AG09319 (cell line): ENCODE measurements at regions not wholly inside any gene's neighbourhood (a gene's known extent, or its start where the extent isn't known, plus 50 kb on each side); places are given as distances from the start of the nearest gene placed in this dataset.

Experiments used
- DNase-seq: peaks from one replicate; pipeline ENCODE4 v3.0.0-alpha.2; 2010; ENCODE audit warnings: low read depth; ENCODE audit errors: extremely low read depth
- CTCF ChIP-seq: IDR thresholded peaks from 2 replicates; pipeline ENCODE4 v1.5.1; 2011; ENCODE audit warnings: low read depth, mild to moderate bottlenecking, inconsistent platforms, low read length, moderate library complexity

- no peak for DNase-seq
- TF ChIP-seq CTCF = no peak
Measured at GRCh38 chr5:4442221-4442620, 697.9 kb upstream of the ADAMTS16 start.

- DNase-seq = no peak
- no peak for TF ChIP-seq CTCF
Measured at GRCh38 chr5:4447657-4448056, 692.5 kb upstream of the ADAMTS16 start.

- DNase-seq = no peak
Measured at GRCh38 chr5:4453655-4454054, 686.5 kb upstream of the ADAMTS16 start.

GRCh38 chr5:4479426-4479825 lies 660.7 kb upstream of the ADAMTS16 start:
- TF ChIP-seq CTCF = no peak
- no peak for DNase-seq

More at GRCh38 chr5:4453655-4454054, 686.5 kb upstream of the ADAMTS16 start:
- no peak for TF ChIP-seq CTCF

- TF ChIP-seq CTCF = no peak
- no peak for DNase-seq
Measured at GRCh38 chr5:4480528-4481349, 659.4 kb upstream of the ADAMTS16 start.

GRCh38 chr5:4487581-4487980 lies 652.5 kb upstream of the ADAMTS16 start:
- no peak for TF ChIP-seq CTCF
- DNase-seq = no peak

GRCh38 chr5:4511996-4512656 lies 628.0 kb upstream of the ADAMTS16 start:
- no peak for TF ChIP-seq CTCF
- DNase-seq = no peak
